ENCODE measurements at regions not wholly inside any gene's neighbourhood (a gene's known extent, or its start where the extent isn't known, plus 50 kb on each side); places are given as distances from the start of the nearest gene placed in this dataset.
"Not testable (repeated sequence)": the region's sequence is repeated elsewhere in the genome, so short reads cannot be mapped to it uniquely, and the experiment has no call there.

GRCh38 chr7:49099587-49100326 lies 175.4 kb downstream of the CDC14C start:
- peaks cover 6 to 18% of the 10 kb centered on the region in 2 experiments; a peak in 2 of 4 replicates for H3K9me3 ChIP-seq (ENCODE audit: control insufficient read depth in 1 of 2, insufficient read depth in 1 of 2, low read depth in 1 of 2, low read length in 2 of 2)
- no peaks in the 10 kb centered on the region for H3K36me3 ChIP-seq (ENCODE audit: control insufficient read depth in 1 of 2, insufficient read depth in 2 of 2, low read length in 2 of 2)
- H3K4me1 ChIP-seq (ENCODE audit: control insufficient read depth in 1 of 2, insufficient read depth in 2 of 2, low read length in 2 of 2) = no peaks in the 10 kb centered on the region
- ChIA-PET POLR2A (no interaction called here), RAD21 (ENCODE audit: low non-redundant PET in 1 of 2, low total read pairs in 2 of 2, uncharacterized antibody in 2 of 2, unreplicated experiment in 2 of 2) (no interaction called here), CTCF (no interaction called here)
- ATAC-seq (no peak), DNase-seq (ENCODE audit: low read depth, low spot score) (no peak)
- intact Hi-C loops (cut with micrococcal nuclease) = no loop called here
- H3K9me2 ChIP-seq (ENCODE audit: insufficient read depth) = no peaks in the 10 kb centered on the region
- TF ChIP-seq CTCF (IDR thresholded peaks at IDR 0.05 in 2 of 3, conservative IDR thresholded peaks at IDR 0.05 in 1 of 3; ENCODE audit: borderline replicate concordance in 1 of 3, insufficient read depth in 1 of 3, low read depth in 2 of 3, low read length in 2 of 3) = no peak
- TF ChIP-seq ZFX (IDR thresholded peaks at IDR 0.05) = no peak
- TF ChIP-seq SIN3A (IDR thresholded peaks at IDR 0.05; ENCODE audit: low read depth) = no peak
- TF ChIP-seq ELF1 (IDR thresholded peaks at IDR 0.05; ENCODE audit: borderline replicate concordance, low read depth) = no peak
- no peak for TF ChIP-seq YY1 (IDR thresholded peaks at IDR 0.05; ENCODE audit: extremely low read depth, insufficient replicate concordance, low read depth, low read length)
- no peak for TF ChIP-seq POLR2AphosphoS5 (IDR thresholded peaks at IDR 0.05; ENCODE audit: low read depth, low read length)
- no peak for TF ChIP-seq REST (IDR thresholded peaks at IDR 0.05; ENCODE audit: low read depth)
- no peak for TF ChIP-seq EZH2phosphoT487 (IDR thresholded peaks at IDR 0.05; ENCODE audit: borderline replicate concordance)
- no peak for TF ChIP-seq ZNF274 (IDR thresholded peaks at IDR 0.05; ENCODE audit: low read depth, low read length)
- no peak for TF ChIP-seq FOSL1 (IDR thresholded peaks at IDR 0.05; ENCODE audit: low read depth)
- no peak overlapping the region for H3K9ac ChIP-seq (ENCODE audit: low read length)
- no peak overlapping the region for H3K4me2 ChIP-seq (ENCODE audit: low read length)
- H3K4me3 ChIP-seq (replicated peaks in 1 of 2; ENCODE audit: low read depth in 1 of 2, low read length in 2 of 2) = no peak overlapping the region
- no peaks in the 10 kb centered on the region for H3K79me2 ChIP-seq (ENCODE audit: insufficient read depth, low read length)
- no TSS peak for BruUV-seq (replicated peaks)
- H2AFZ ChIP-seq (ENCODE audit: low read depth, low read length, poor library complexity, severe bottlenecking) = no peak overlapping the region
- H3K27me3 ChIP-seq (ENCODE audit: insufficient read depth, low read length) = no peaks in the 10 kb centered on the region
- H4K20me1 ChIP-seq (ENCODE audit: insufficient read depth) = no peaks in the 10 kb centered on the region
- no peak overlapping the region for H3K27ac ChIP-seq (ENCODE audit: low read depth, low read length)

GRCh38 chr7:49100908-49101740 lies 176.8 kb downstream of the CDC14C start:
- CTCF ChIA-PET; DNase-seq (ENCODE audit: low read depth, low spot score); POLR2A ChIA-PET; H3K4me2 ChIP-seq (ENCODE audit: low read length); H3K36me3 ChIP-seq (ENCODE audit: control insufficient read depth in 1 of 2, insufficient read depth in 2 of 2, low read length in 2 of 2); H3K9ac ChIP-seq (ENCODE audit: low read length); BruUV-seq (replicated peaks); ATAC-seq; intact Hi-C loops (cut with micrococcal nuclease); H2AFZ ChIP-seq (ENCODE audit: low read depth, low read length, poor library complexity, severe bottlenecking); H3K9me2 ChIP-seq (ENCODE audit: insufficient read depth); H3K27ac ChIP-seq (ENCODE audit: low read depth, low read length); H3K79me2 ChIP-seq (ENCODE audit: insufficient read depth, low read length); H3K4me1 ChIP-seq (ENCODE audit: control insufficient read depth in 1 of 2, insufficient read depth in 2 of 2, low read length in 2 of 2); RAD21 ChIA-PET (ENCODE audit: low non-redundant PET in 1 of 2, low total read pairs in 2 of 2, uncharacterized antibody in 2 of 2, unreplicated experiment in 2 of 2); H3K4me3 ChIP-seq (replicated peaks in 1 of 2; ENCODE audit: low read depth in 1 of 2, low read length in 2 of 2); H3K27me3 ChIP-seq (ENCODE audit: insufficient read depth, low read length); H4K20me1 ChIP-seq (ENCODE audit: insufficient read depth): not testable (repeated sequence)
- peaks cover 8 to 16% of the 10 kb centered on the region in 2 experiments; a peak in 2 of 4 replicates for H3K9me3 ChIP-seq (ENCODE audit: control insufficient read depth in 1 of 2, insufficient read depth in 1 of 2, low read depth in 1 of 2, low read length in 2 of 2)
